H9 (cell line): ENCODE measurements at regions not wholly inside any gene's neighbourhood (a gene's known extent, or its start where the extent isn't known, plus 50 kb on each side); places are given as distances from the start of the nearest gene placed in this dataset.

Experiments
- DNase-seq: peaks from one replicate; pipeline ENCODE4 v3.0.0-alpha.2; 2017
- H2AFZ ChIP-seq: one replicate; pipeline ENCODE4 v1.6.1; 2013; ENCODE audit warnings: mild to moderate bottlenecking, low read length, control low read depth, moderate library complexity
- H2AK5ac ChIP-seq: 2 replicates; pipeline ENCODE4 v1.6.1; 2013; ENCODE audit warnings: low read length, control low read depth, mixed read lengths; ENCODE audit not compliant: insufficient read length
- H2BK120ac ChIP-seq: one replicate; pipeline ENCODE4 v1.6.1; 2013; ENCODE audit warnings: low read depth, mild to moderate bottlenecking, low read length, control low read depth, inconsistent platforms; ENCODE audit not compliant: poor library complexity, severe bottlenecking
- H2BK12ac ChIP-seq: 2 replicates; pipeline ENCODE4 v1.6.1; 2013; ENCODE audit warnings: low read length, control low read depth, mixed read lengths, low read depth; ENCODE audit not compliant: insufficient read length
- H2BK15ac ChIP-seq: 2 replicates; pipeline ENCODE4 v1.6.1; 2013; ENCODE audit warnings: low read depth, low read length, control low read depth
- H2BK20ac ChIP-seq: one replicate; pipeline ENCODE4 v1.6.1; 2013; ENCODE audit warnings: low read depth, mild to moderate bottlenecking, low read length, control low read depth, inconsistent platforms; ENCODE audit not compliant: poor library complexity, severe bottlenecking
- H2BK5ac ChIP-seq: 2 replicates; pipeline ENCODE4 v1.6.1; 2013; ENCODE audit warnings: low read length, control low read depth, mixed read lengths; ENCODE audit not compliant: insufficient read length
- H3K14ac ChIP-seq: 2 replicates; pipeline ENCODE4 v1.6.1; 2013; ENCODE audit warnings: low read length, control low read depth; ENCODE audit not compliant: insufficient read depth
- H3K18ac ChIP-seq: 2 replicates; pipeline ENCODE4 v1.6.1; 2013; ENCODE audit warnings: low read depth, mild to moderate bottlenecking, mixed read lengths, low read length, control low read depth; ENCODE audit not compliant: insufficient read length
- H3K23ac ChIP-seq: 2 replicates; pipeline ENCODE4 v1.6.1; 2013; ENCODE audit warnings: low read length, control low read depth, mixed read lengths, low read depth; ENCODE audit not compliant: insufficient read length
- H3K23me2 ChIP-seq: 2 replicates; pipeline ENCODE4 v1.6.1; 2013; ENCODE audit warnings: low read depth, mild to moderate bottlenecking, mixed read lengths, low read length, control low read depth; ENCODE audit not compliant: insufficient read length, poor library complexity, severe bottlenecking
- H3K27ac ChIP-seq: 2 replicates; pipeline ENCODE4 v1.5.1; 2013; ENCODE audit warnings: low read length, control low read depth, mixed read lengths, low read depth; ENCODE audit not compliant: insufficient read length
- H3K27me3 ChIP-seq: 2 replicates; pipeline ENCODE4 v1.6.1; 2013; ENCODE audit warnings: low read length, control low read depth, inconsistent platforms; ENCODE audit not compliant: insufficient read depth
- H3K4ac ChIP-seq: 2 replicates; pipeline ENCODE4 v1.6.1; 2013; ENCODE audit warnings: low read depth, mild to moderate bottlenecking, control low read depth, inconsistent platforms, low read length, moderate library complexity
- H3K4me1 ChIP-seq: 2 replicates; pipeline ENCODE4 v1.6.1; 2013; ENCODE audit warnings: low read length, control low read depth, inconsistent platforms; ENCODE audit not compliant: insufficient read depth
- H3K4me2 ChIP-seq: 2 replicates; pipeline ENCODE4 v1.6.1; 2013; ENCODE audit warnings: low read length, control low read depth, mixed read lengths; ENCODE audit not compliant: insufficient read length, insufficient read depth
- H3K56ac ChIP-seq: 2 replicates; pipeline ENCODE4 v1.6.1; 2013; ENCODE audit warnings: low read depth, mild to moderate bottlenecking, mixed read lengths, low read length, control low read depth; ENCODE audit not compliant: insufficient read length
- H3K79me1 ChIP-seq: 2 replicates; pipeline ENCODE4 v1.6.1; 2013; ENCODE audit warnings: low read depth, mild to moderate bottlenecking, moderate library complexity, low read length, control low read depth, inconsistent platforms; ENCODE audit not compliant: insufficient read depth, poor library complexity, severe bottlenecking
- H3K79me2 ChIP-seq: 2 replicates; pipeline ENCODE4 v1.6.1; 2013; ENCODE audit warnings: low read length, control low read depth, inconsistent platforms; ENCODE audit not compliant: insufficient read depth
- H3K9ac ChIP-seq: 2 replicates; pipeline ENCODE4 v1.6.1; 2013; ENCODE audit warnings: low read length, control low read depth, mixed read lengths; ENCODE audit not compliant: insufficient read length; ENCODE audit errors: extremely low read depth
- H3K9me3 ChIP-seq: one replicate; pipeline ENCODE4 v1.6.1; 2013; ENCODE audit warnings: low read depth, low read length, inconsistent platforms; ENCODE audit not compliant: control insufficient read depth
- H3T11ph ChIP-seq: one replicate; pipeline ENCODE4 v1.6.1; 2013; ENCODE audit warnings: mild to moderate bottlenecking, low read length, control low read depth, inconsistent platforms
- H4K20me1 ChIP-seq: one replicate; pipeline ENCODE4 v1.6.1; 2013; ENCODE audit not compliant: control insufficient read depth, insufficient read length, insufficient read depth
- H4K5ac ChIP-seq: 2 replicates; pipeline ENCODE4 v1.6.1; 2013; ENCODE audit warnings: low read depth, mild to moderate bottlenecking, mixed read lengths, low read length, control low read depth; ENCODE audit not compliant: insufficient read length
- H4K8ac ChIP-seq: replicated peaks from 2 replicates; pipeline ENCODE4 v1.6.1; 2013; ENCODE audit warnings: low read length, control low read depth, mixed read lengths, low read depth; ENCODE audit not compliant: insufficient read length
- H4K91ac ChIP-seq: 2 replicates; pipeline ENCODE4 v1.6.1; 2013; ENCODE audit warnings: low read depth, mild to moderate bottlenecking, moderate library complexity, mixed read lengths, low read length, control low read depth; ENCODE audit not compliant: insufficient read length
- H3K27ac Mint-ChIP-seq, 3 experiments: 2 replicates in 2 of 3; 3 replicates in 1 of 3; pipeline ENCODE4 v1.8.0; 2020 to 2021; ENCODE audit warnings: mixed read lengths in 3 of 3, mild to moderate bottlenecking in 1 of 3, moderate library complexity in 1 of 3
- H3K27me3 Mint-ChIP-seq: 2 replicates; pipeline ENCODE4 v1.8.0; 2021; ENCODE audit warnings: low read depth, mild to moderate bottlenecking, moderate library complexity, mixed read lengths
- H3K36me3 Mint-ChIP-seq, 3 experiments: 2 replicates in 2 of 3; 3 replicates in 1 of 3; pipeline ENCODE4 v1.8.0; 2020 to 2021; ENCODE audit warnings: low read depth in 3 of 3, mixed read lengths in 3 of 3; ENCODE audit not compliant: insufficient read depth in 1 of 3
- H3K4me1 Mint-ChIP-seq, 2 experiments: 2 replicates each; pipeline ENCODE4 v1.8.0; 2020; ENCODE audit warnings: mixed read lengths in 2 of 2
- H3K4me3 Mint-ChIP-seq, 2 experiments: 2 replicates in 1 of 2; 3 replicates in 1 of 2; pipeline ENCODE4 v1.8.0; 2020 to 2021; ENCODE audit warnings: mild to moderate bottlenecking in 2 of 2, mixed read lengths in 2 of 2, moderate library complexity in 1 of 2
- H3K9me3 Mint-ChIP-seq, 2 experiments: 2 replicates in 1 of 2; 3 replicates in 1 of 2; pipeline ENCODE4 v1.8.0; 2020; ENCODE audit warnings: mild to moderate bottlenecking in 2 of 2, mixed read lengths in 2 of 2, moderate library complexity in 1 of 2
- WGBS: extraction: QIAGEN DNeasy Blood & Tissue Kit; methylation state at CpG from one replicate; pipeline ENCODE4 v1.1.7; 2013; ENCODE audit warnings: missing lambda C conversion rate, low lambda C conversion rate, mixed read lengths; ENCODE audit not compliant: insufficient read length; ENCODE audit errors: extremely low coverage; 5-methylcytosine and 5-hydroxymethylcytosine counted together
- TF ChIP-seq, protein P1 (sequence below): fragments of 200-600 bp; sonication (generic); conservative IDR thresholded peaks from 3 replicates; pipeline ENCODE4 v1.8.0; 2021; ENCODE audit warnings: antibody characterized with exemption, mild to moderate bottlenecking

DNA sequence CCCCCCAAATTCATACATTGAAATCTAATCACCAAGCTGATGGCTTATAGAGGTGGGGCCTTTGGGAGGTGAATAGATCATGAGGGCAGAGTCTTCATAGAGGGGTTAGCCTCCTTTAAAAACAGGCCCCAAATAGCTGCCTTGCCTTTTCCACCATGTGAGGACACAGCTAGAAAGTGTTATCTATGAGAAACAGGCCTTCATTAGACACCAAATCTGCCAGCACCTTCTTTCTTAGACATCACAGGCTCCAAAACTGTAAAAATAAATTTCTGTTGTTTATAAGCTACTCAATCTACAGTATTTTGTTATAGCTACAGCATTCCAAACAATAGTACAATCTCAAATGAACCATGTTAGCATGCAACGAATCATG is 459.3 kb upstream of the GCFC2 start:
- Mint-ChIP-seq H3K27ac (no peak overlapping the region), H3K27me3 (no peaks in the 10 kb centered on the region), H3K9me3 (peaks cover 25 to 30% of the 10 kb centered on the region in 2 experiments), H3K4me3 (no peak overlapping the region), H3K36me3 (peaks cover 12 to 31% (median 21%) of the 10 kb centered on the region in 3 experiments), H3K4me1 (no peaks in the 10 kb centered on the region)
- Histone ChIP-seq H3K27me3 (no peaks in the 10 kb centered on the region), H3K23me2 (no peaks in the 10 kb centered on the region), H3K27ac (no peak overlapping the region), H3K56ac (no peak overlapping the region), H3T11ph (no peak overlapping the region), H3K4me2 (no peak overlapping the region), H3K23ac (no peak overlapping the region), H4K20me1 (no peaks in the 10 kb centered on the region), H4K8ac (no peak overlapping the region), H2BK120ac (no peak overlapping the region), H2AFZ (no peak overlapping the region), H2BK12ac (no peak overlapping the region), H2BK5ac (no peak overlapping the region), H4K91ac (no peak overlapping the region), H3K4ac (no peak overlapping the region), H3K9ac (no peak overlapping the region), H3K4me1 (no peaks in the 10 kb centered on the region), H4K5ac (no peak overlapping the region), H3K79me1 (no peaks in the 10 kb centered on the region), H3K18ac (no peak overlapping the region), H3K79me2 (no peaks in the 10 kb centered on the region), H2BK20ac (no peak overlapping the region), H2AK5ac (no peak overlapping the region), H2BK15ac (no peak overlapping the region), H3K14ac (no peak overlapping the region), H3K9me3 (peaks cover 5% of the 10 kb centered on the region)
- TF ChIP-seq, protein P1, sequence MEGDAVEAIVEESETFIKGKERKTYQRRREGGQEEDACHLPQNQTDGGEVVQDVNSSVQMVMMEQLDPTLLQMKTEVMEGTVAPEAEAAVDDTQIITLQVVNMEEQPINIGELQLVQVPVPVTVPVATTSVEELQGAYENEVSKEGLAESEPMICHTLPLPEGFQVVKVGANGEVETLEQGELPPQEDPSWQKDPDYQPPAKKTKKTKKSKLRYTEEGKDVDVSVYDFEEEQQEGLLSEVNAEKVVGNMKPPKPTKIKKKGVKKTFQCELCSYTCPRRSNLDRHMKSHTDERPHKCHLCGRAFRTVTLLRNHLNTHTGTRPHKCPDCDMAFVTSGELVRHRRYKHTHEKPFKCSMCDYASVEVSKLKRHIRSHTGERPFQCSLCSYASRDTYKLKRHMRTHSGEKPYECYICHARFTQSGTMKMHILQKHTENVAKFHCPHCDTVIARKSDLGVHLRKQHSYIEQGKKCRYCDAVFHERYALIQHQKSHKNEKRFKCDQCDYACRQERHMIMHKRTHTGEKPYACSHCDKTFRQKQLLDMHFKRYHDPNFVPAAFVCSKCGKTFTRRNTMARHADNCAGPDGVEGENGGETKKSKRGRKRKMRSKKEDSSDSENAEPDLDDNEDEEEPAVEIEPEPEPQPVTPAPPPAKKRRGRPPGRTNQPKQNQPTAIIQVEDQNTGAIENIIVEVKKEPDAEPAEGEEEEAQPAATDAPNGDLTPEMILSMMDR, result no peak
- no peak for DNase-seq
- WGBS, result no CpG with 5 or more reads among the region's 1 CpG
